Kidney (tissue), 13 donors: ENCODE measurements at regions not wholly inside any gene's neighbourhood (a gene's known extent, or its start where the extent isn't known, plus 50 kb on each side); places are given as distances from the start of the nearest gene placed in this dataset.

ENCODE experiments used
- DNase-seq, 5 donors: peaks; one replicate each; pipeline ENCODE4 v3.0.0-alpha.2; 2013 to 2020
- FAIRE-seq: peaks from 2 replicates; lab custom pipeline; 2012; peaks lifted over from hg19 to GRCh38; lab: Jason Lieb, UNC
- H3K27ac ChIP-seq, 2 donors: one replicate each; pipeline ENCODE4 v1.7.0; 2013; ENCODE audit warnings: low read depth in 2 of 2, low read length in 2 of 2, inconsistent platforms in 1 of 2
- H3K27me3 ChIP-seq: one replicate; pipeline ENCODE4 v1.7.1; 2013; ENCODE audit warnings: low read length, inconsistent platforms; ENCODE audit not compliant: control insufficient read depth, insufficient read depth
- H3K36me3 ChIP-seq, 3 donors: one replicate each; pipeline versions ENCODE4 v1.7.0 to v1.7.1; 2013; ENCODE audit warnings: low read length in 3 of 3, control low read depth in 1 of 3, inconsistent platforms in 1 of 3; ENCODE audit not compliant: insufficient read depth in 3 of 3, control insufficient read depth in 2 of 3
- H3K4me1 ChIP-seq, 3 donors: one replicate each; pipeline versions ENCODE4 v1.7.0 to v1.7.1; 2013; ENCODE audit warnings: low read length in 3 of 3, inconsistent platforms in 1 of 3, low read depth in 1 of 3; ENCODE audit not compliant: control insufficient read depth in 2 of 3, insufficient read depth in 2 of 3
- H3K4me3 ChIP-seq, 3 donors: one replicate each; pipeline versions ENCODE4 v1.7.0 to v1.8.1; 2013; ENCODE audit warnings: low read length in 3 of 3, control low read depth in 1 of 3, inconsistent platforms in 1 of 3
- H3K9ac ChIP-seq, 3 donors: one replicate each; pipeline versions ENCODE4 v1.7.0 to v1.7.1; 2013; ENCODE audit warnings: low read length in 3 of 3, control low read depth in 1 of 3, inconsistent platforms in 1 of 3
- H3K9me3 ChIP-seq, 3 donors: one replicate each; pipeline versions ENCODE4 v1.7.0 to v1.7.1; 2013; ENCODE audit warnings: low read length in 3 of 3, control low read depth in 1 of 3, inconsistent platforms in 1 of 3; ENCODE audit not compliant: control insufficient read depth in 2 of 3, insufficient read depth in 1 of 3
- CTCF ChIP-seq: IDR thresholded peaks from 3 replicates; pipeline ENCODE4 v1.5.1; 2012; ENCODE audit warnings: mild to moderate bottlenecking, moderate library complexity, borderline replicate concordance; ENCODE audit not compliant: insufficient read depth; ENCODE audit errors: extremely low read depth
- intact Hi-C: fragments of 100-400 bp; cut with DNase I; formaldehyde crosslinking; loops from one replicate; pipeline ENCODE4 v1.11.1; 2022
- donor health status: control.
- donor health status: control.
- donor health status: control.
- donor health status: control.
- donor health status: control.
- donor health status: DM: yes; HTN: yes; CAD: no.
- donor health status: Normal renal cell carcinoma (clear cell type).

- H3K27ac ChIP-seq = no peak overlapping the region
- DNase-seq = no peak
- no peak overlapping the region for H3K9ac ChIP-seq
- H3K4me3 ChIP-seq = no peak overlapping the region
- FAIRE-seq = no peak
- no peaks in the 10 kb centered on the region for H3K9me3 ChIP-seq
- intact Hi-C loops = no loop called here
- no peaks in the 10 kb centered on the region for H3K27me3 ChIP-seq
- H3K36me3 ChIP-seq = no peaks in the 10 kb centered on the region
- H3K4me1 ChIP-seq = no peaks in the 10 kb centered on the region
- TF ChIP-seq CTCF = no peak
These were observed 119.6 kb downstream of the NPY start for GRCh38 chr7:24403557-24403956.

- H3K9me3 ChIP-seq = no peaks in the 10 kb centered on the region
- no peak for DNase-seq
- FAIRE-seq = no peak
- no peak overlapping the region for H3K4me3 ChIP-seq
- intact Hi-C loops = no loop called here
- no peak overlapping the region for H3K27ac ChIP-seq
- H3K27me3 ChIP-seq = no peaks in the 10 kb centered on the region
- no peaks in the 10 kb centered on the region for H3K4me1 ChIP-seq
- no peak for TF ChIP-seq CTCF
- H3K9ac ChIP-seq = no peak overlapping the region
- no peaks in the 10 kb centered on the region for H3K36me3 ChIP-seq
These were observed 120.3 kb downstream of the NPY start for GRCh38 chr7:24404315-24404714.

GRCh38 chr7:24405002-24405401, 121.0 kb downstream of the NPY start:
- Histone ChIP-seq H3K4me1 (no peaks in the 10 kb centered on the region), H3K36me3 (no peaks in the 10 kb centered on the region), H3K4me3 (no peak overlapping the region), H3K9ac (no peak overlapping the region), H3K27ac (no peak overlapping the region), H3K27me3 (no peaks in the 10 kb centered on the region), H3K9me3 (no peaks in the 10 kb centered on the region)
- no peak for DNase-seq
- no peak for TF ChIP-seq CTCF
- FAIRE-seq = no peak
- intact Hi-C loops = no loop called here
